Keratinocyte (primary cell): ENCODE measurements at regions not wholly inside any gene's neighbourhood (a gene's known extent, or its start where the extent isn't known, plus 50 kb on each side); places are given as distances from the start of the nearest gene placed in this dataset.

ENCODE experiments used
- EZH2 ChIP-seq: IDR thresholded peaks from one replicate; pipeline ENCODE4 v1.6.1; 2012; ENCODE audit warnings: inconsistent platforms, mild to moderate bottlenecking, low read length, moderate library complexity
- TF ChIP-seq, protein P1 (sequence below), 3 experiments: IDR thresholded peaks in 1 of 3; conservative IDR thresholded peaks in 1 of 3; optimal IDR thresholded peaks in 1 of 3; 2 replicates in 2 of 3; 3 replicates in 1 of 3; pipeline versions ENCODE3 to v1.5.1; 2011; ENCODE audit warnings: low read length in 3 of 3, mild to moderate bottlenecking in 3 of 3, moderate library complexity in 2 of 3, control low read depth in 1 of 3, inconsistent platforms in 1 of 3; ENCODE audit not compliant: insufficient read depth in 2 of 3; ENCODE audit errors: extremely low read depth in 1 of 3

DNA sequence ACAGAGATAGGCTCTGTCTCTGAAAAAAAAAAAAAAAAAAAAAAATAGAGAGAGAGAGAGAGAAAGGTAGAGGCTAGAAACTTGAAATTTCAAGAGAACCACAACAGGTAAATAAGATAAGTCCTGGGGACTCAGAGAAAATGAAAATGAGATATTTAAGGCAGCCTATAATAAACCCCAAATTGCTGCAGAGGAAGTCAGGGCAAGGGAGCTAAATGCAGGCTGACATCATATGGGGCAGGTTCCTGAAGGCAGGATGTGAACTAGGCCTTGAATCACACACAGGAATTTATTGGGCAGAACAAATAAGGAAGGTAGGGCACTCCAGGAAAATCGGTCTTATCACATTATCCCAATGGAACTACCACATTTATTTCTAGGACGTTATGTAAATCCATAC lies 54.9 kb upstream of the NUDT4 start:
- TF ChIP-seq, protein P1, sequence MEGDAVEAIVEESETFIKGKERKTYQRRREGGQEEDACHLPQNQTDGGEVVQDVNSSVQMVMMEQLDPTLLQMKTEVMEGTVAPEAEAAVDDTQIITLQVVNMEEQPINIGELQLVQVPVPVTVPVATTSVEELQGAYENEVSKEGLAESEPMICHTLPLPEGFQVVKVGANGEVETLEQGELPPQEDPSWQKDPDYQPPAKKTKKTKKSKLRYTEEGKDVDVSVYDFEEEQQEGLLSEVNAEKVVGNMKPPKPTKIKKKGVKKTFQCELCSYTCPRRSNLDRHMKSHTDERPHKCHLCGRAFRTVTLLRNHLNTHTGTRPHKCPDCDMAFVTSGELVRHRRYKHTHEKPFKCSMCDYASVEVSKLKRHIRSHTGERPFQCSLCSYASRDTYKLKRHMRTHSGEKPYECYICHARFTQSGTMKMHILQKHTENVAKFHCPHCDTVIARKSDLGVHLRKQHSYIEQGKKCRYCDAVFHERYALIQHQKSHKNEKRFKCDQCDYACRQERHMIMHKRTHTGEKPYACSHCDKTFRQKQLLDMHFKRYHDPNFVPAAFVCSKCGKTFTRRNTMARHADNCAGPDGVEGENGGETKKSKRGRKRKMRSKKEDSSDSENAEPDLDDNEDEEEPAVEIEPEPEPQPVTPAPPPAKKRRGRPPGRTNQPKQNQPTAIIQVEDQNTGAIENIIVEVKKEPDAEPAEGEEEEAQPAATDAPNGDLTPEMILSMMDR (optimal IDR thresholded peaks at IDR 0.05 in 1 of 3, IDR thresholded peaks at IDR 0.05 in 1 of 3, conservative IDR thresholded peaks at IDR 0.05 in 1 of 3; ENCODE audit: extremely low read depth in 1 of 3, insufficient read depth in 2 of 3, low read length in 3 of 3): no peak
- no peak for TF ChIP-seq EZH2
